ENCODE measurements at regions not wholly inside any gene's neighbourhood (a gene's known extent, or its start where the extent isn't known, plus 50 kb on each side); places are given as distances from the start of the nearest gene placed in this dataset.

DNA sequence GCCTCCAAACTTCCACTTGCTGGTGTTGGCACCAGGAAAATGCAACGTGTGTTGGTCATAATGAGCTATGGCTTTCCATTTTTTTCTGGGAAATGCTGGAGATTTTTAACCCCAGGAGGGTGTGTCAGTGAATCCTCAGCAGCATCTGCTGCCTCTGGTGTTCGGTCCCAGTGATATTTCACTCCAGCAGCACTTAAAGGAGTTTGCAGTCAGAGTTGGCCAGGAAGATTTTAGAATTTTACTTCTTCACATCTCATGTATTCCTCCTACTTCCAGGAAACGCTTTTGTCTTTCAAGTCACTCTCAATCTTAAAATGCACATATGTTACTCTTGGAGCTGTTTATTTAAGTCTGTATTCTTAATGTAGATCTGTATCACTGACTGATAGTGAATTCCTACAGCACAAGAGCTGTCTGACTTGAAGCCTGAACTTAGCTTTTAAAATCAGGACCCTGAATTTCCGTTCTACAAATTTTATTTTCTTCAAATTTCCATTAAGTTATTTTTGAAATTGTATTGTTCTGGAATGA lies 903.4 kb upstream of the SLC10A2 start:
- TF ChIP-seq CTCF (IDR thresholded peaks at IDR 0.05) = no peak
- TF ChIP-seq POLR2A (IDR thresholded peaks at IDR 0.05; ENCODE audit: low read depth) = no peak
- TF ChIP-seq EP300 (IDR thresholded peaks at IDR 0.05) = no peak

All from esophagus muscularis mucosa (tissue), 4 donors.